ENCODE measurements at regions not wholly inside any gene's neighbourhood (a gene's known extent, or its start where the extent isn't known, plus 50 kb on each side); places are given as distances from the start of the nearest gene placed in this dataset.

DNA sequence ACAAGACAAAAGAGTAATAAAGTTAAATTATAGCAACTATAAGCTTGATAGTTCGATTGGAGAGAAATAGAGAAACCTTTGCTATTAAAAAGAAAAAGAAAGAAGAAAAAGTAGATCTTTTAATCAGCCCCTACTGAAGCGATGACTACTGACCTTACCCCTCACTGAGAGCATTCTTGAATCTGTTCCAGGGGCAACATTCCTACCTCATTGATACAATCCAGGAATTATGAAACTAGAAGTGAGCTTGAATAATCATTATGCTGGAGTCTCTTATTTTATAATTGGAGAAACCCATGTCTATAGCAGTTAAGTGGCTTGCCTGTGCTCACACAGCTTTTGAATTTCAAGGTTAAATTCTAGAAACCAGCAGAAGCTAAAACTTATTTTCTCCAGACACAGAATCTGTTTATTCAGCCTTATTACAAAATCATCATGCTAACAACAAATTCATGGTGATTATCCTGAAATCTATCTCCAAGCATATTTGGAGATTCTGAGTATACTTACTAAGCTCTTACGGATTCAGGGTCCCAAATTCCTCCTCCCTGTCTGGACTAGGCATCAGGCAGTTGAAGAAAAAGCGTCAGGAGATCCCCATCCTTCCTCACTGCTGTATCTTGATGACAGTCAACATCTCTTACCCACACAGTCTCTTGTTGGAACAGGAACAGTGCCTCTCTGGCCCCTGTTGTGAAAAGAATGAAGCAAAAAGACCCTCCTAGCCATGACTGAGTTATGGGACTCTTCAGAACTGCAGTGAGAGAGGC, 547.6 kb upstream of the WWC1 start:
- no peaks in the 10 kb centered on the region for H3K4me1 ChIP-seq (ENCODE audit: control insufficient read depth, insufficient read depth, low read length)
- H3K27me3 ChIP-seq (ENCODE audit: control insufficient read depth, insufficient read depth, low read length), result no peaks in the 10 kb centered on the region
- no peak overlapping the region for H3K9ac ChIP-seq (ENCODE audit: low read length)
- H3K27ac ChIP-seq (ENCODE audit: low read depth, low read length), result no peak overlapping the region
- no peaks in the 10 kb centered on the region for H3K36me3 ChIP-seq (ENCODE audit: control insufficient read depth, insufficient read depth, low read length)
- H3K4me3 ChIP-seq (ENCODE audit: low read length), result no peak overlapping the region

DNA sequence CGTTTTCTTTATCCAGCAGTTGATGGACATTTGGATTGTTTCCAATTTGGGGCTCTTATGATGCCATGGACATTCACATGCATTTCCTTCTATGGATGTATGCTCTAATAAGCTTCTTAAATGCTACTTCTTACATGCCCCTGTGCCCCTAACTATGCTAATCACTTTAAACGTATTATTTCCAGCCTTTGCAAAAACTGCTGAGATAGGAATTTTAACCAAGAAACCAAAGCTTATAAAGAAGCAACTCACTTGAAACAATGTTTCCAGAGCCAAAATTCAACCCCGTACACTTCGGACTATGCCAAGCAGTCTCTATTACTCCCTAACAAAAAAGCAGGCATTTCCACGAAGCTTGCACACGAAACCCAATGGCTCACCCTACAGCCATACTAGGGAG, 545.6 kb upstream of the WWC1 start:
- Histone ChIP-seq H3K4me1 (ENCODE audit: control insufficient read depth, insufficient read depth, low read length) (no peaks in the 10 kb centered on the region), H3K4me3 (ENCODE audit: low read length) (no peak overlapping the region), H3K27me3 (ENCODE audit: control insufficient read depth, insufficient read depth, low read length) (no peaks in the 10 kb centered on the region)

DNA sequence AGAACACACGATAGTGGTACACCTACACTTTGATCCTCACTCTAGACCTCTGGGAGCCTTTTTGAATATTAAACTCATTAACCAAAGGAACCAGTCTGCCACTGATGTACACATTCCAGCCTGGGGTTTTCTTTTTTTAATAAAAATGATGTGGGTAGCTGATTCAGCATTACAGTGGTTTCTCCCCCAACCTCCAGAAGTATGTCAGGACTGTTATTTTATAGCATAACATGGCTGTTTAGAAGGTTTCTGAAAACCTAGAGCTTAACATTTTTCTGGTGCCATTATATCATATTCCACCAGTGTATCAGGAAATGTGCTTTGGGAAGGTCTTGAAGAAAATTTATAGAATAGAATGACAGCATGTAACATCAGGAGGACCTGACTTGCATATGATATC, 540.9 kb upstream of the WWC1 start:
- H3K9ac ChIP-seq (ENCODE audit: low read length), result no peak overlapping the region
- no peaks in the 10 kb centered on the region for H3K27me3 ChIP-seq (ENCODE audit: control insufficient read depth, insufficient read depth, low read length)

More for the DNA sequence above, 545.6 kb upstream of the WWC1 start:
- H3K9ac ChIP-seq (ENCODE audit: low read length), result no peak overlapping the region
- no peaks in the 10 kb centered on the region for H3K36me3 ChIP-seq (ENCODE audit: control insufficient read depth, insufficient read depth, low read length)
- no peak overlapping the region for H3K27ac ChIP-seq (ENCODE audit: low read depth, low read length)

DNA sequence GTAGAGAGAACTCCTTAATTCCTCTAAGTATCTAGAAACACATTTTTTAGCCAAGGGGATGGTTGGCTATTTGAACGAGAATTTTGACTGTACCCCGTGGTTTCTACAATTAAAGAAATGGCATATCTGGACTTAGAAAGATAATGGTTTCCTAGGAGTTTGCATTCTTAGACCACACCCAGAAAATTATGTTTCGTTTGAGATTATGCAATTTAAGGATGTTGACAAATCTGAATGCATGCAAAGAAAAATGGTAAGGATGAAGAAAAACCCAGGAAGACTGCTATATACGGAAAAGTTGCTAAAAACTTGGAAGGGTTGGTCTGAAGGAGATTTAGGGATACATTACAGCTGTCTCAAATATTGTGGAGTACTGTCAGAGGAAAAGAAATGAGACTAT, 538.5 kb upstream of the WWC1 start:
- H3K4me1 ChIP-seq (ENCODE audit: control insufficient read depth, insufficient read depth, low read length), result no peaks in the 10 kb centered on the region
- no peaks in the 10 kb centered on the region for H3K36me3 ChIP-seq (ENCODE audit: control insufficient read depth, insufficient read depth, low read length)
- no peak overlapping the region for H3K9ac ChIP-seq (ENCODE audit: low read length)
- H3K4me3 ChIP-seq (ENCODE audit: low read length), result no peak overlapping the region
- H3K27ac ChIP-seq (ENCODE audit: low read depth, low read length), result no peak overlapping the region
- no peaks in the 10 kb centered on the region for H3K27me3 ChIP-seq (ENCODE audit: control insufficient read depth, insufficient read depth, low read length)

More for the DNA sequence above, 540.9 kb upstream of the WWC1 start:
- no peaks in the 10 kb centered on the region for H3K4me1 ChIP-seq (ENCODE audit: control insufficient read depth, insufficient read depth, low read length)
- H3K27ac ChIP-seq (ENCODE audit: low read depth, low read length), result no peak overlapping the region
- H3K36me3 ChIP-seq (ENCODE audit: control insufficient read depth, insufficient read depth, low read length), result no peaks in the 10 kb centered on the region
- no peak overlapping the region for H3K4me3 ChIP-seq (ENCODE audit: low read length)

DNA sequence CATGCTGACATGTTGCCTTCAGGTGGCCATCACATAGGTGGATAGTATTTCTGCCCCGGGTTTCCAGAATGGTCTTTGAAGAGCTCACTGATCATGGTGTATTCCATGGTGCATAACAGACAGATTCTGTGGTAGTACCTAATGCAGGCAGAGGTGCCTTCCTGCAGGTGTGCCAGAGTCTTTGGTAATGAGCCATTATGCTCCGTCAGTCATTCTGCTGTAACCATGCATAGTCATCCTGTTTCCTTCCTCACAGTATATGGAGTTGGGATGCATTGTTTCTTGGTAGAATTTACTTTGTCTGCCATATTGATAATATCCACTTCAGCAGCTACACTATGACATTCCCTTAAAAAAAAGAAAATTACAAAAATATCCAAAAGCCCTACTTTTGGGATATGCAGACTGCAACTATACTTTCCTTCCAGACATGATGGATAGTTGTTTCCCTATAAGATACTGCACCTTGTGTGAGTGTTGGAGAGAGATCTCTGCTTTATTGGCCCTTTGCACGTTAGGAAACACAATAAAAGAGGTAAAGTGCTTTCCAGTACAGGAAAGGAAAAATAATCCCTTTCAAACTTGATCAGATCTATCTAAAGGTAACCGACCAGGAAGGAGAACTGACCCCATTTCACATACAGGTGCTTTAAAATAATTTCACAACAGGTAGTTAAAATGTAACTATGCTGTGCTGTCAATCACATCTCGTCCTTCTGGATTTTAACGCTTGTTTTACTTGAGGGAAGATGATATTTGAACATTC, 537.5 kb upstream of the WWC1 start:
- Histone ChIP-seq H3K9ac (ENCODE audit: low read length) (no peak overlapping the region), H3K4me3 (ENCODE audit: low read length) (no peak overlapping the region), H3K4me1 (ENCODE audit: control insufficient read depth, insufficient read depth, low read length) (no peaks in the 10 kb centered on the region), H3K27ac (ENCODE audit: low read depth, low read length) (no peak overlapping the region), H3K36me3 (ENCODE audit: control insufficient read depth, insufficient read depth, low read length) (no peaks in the 10 kb centered on the region), H3K27me3 (ENCODE audit: control insufficient read depth, insufficient read depth, low read length) (no peaks in the 10 kb centered on the region)

DNA sequence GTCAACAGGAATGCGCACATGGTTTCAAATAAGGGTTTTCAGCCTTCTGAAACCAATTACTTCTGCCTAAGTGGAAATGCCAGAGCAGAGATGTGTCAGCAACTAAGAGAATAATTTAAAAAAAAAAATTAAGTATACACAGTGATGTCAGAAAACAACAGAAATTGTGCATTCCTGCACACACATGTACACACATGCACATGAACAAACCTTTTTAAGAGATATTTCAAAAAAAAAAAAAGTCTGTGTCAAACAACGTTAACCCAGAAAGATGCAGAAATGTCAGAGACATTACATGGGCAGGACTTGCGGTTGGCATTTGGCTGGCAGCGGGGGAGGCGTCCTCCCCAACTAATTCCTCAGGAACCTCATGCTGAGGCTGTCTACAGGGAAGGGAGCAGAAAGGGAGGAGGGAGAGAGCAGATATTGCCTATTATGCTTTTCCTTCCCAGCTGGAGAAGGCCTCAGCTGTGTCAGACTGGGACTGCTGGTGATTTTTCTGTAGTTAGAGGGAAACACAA, 536.9 kb upstream of the WWC1 start:
- Histone ChIP-seq H3K27ac (ENCODE audit: low read depth, low read length) (no peak overlapping the region), H3K9ac (ENCODE audit: low read length) (no peak overlapping the region), H3K4me3 (ENCODE audit: low read length) (no peak overlapping the region), H3K36me3 (ENCODE audit: control insufficient read depth, insufficient read depth, low read length) (no peaks in the 10 kb centered on the region), H3K4me1 (ENCODE audit: control insufficient read depth, insufficient read depth, low read length) (no peaks in the 10 kb centered on the region), H3K27me3 (ENCODE audit: control insufficient read depth, insufficient read depth, low read length) (no peaks in the 10 kb centered on the region)

DNA sequence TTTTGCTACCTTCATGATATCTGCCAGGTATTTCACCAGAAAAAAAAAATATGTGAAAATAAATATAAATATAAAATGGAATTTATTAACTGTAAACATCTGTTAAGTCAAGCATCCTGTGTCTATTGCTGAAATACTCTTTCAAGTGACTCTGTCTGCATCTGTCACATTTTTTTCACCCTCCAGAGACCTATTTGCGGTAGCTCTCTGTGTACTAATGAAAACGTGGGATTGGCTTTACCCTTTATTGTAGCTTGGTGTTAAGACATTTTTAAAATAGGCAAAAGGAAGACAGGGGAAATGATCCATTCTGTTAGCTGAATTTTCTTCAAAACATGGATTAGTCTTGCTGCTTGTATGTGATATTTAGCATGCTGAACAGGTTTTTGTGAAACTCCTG, 536.0 kb upstream of the WWC1 start:
- H3K9ac ChIP-seq (ENCODE audit: low read length), result no peak overlapping the region
- H3K27ac ChIP-seq (ENCODE audit: low read depth, low read length), result no peak overlapping the region
- H3K4me1 ChIP-seq (ENCODE audit: control insufficient read depth, insufficient read depth, low read length), result no peaks in the 10 kb centered on the region
- H3K36me3 ChIP-seq (ENCODE audit: control insufficient read depth, insufficient read depth, low read length), result no peaks in the 10 kb centered on the region
- H3K27me3 ChIP-seq (ENCODE audit: control insufficient read depth, insufficient read depth, low read length), result no peaks in the 10 kb centered on the region
- no peak overlapping the region for H3K4me3 ChIP-seq (ENCODE audit: low read length)

DNA sequence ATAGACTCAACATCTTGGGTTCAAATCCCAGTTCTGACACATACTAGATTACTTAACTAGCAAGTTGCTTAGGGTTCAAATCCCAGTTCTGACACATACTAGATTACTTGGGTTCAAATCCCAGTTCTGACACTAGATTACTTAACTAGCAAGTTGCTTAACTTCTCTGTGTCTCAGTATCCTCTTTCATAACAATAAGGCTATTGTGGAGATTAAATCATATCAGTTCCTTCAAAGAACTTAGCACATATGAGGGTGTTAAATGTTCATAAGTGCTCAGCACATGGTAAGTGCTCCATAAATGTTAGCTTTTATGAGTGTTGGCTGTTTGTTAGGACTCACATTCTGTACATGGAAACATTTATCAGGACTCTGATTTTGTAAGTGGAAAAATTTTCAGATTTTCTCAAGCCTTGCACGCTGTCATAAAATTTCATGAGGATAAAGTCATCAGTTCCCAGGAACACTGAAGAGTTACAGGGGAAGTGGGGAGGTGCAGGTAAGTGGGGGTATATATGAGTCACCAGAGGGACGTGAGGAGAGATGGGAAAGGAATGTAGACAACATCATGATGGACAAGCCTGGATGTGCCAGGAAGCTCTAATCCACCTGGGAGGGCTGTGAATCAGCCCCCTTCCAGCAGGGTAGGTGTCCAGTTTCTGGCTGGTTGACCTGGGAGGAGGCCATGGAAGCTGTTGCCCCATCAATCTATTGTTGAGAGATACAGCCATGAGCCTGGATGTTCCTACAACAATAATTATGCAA, 532.2 kb upstream of the WWC1 start:
- no peak overlapping the region for H3K4me3 ChIP-seq (ENCODE audit: low read length)
- H3K27me3 ChIP-seq (ENCODE audit: control insufficient read depth, insufficient read depth, low read length), result no peaks in the 10 kb centered on the region
- H3K27ac ChIP-seq (ENCODE audit: low read depth, low read length), result no peak overlapping the region
- H3K4me1 ChIP-seq (ENCODE audit: control insufficient read depth, insufficient read depth, low read length), result no peaks in the 10 kb centered on the region
- no peak overlapping the region for H3K9ac ChIP-seq (ENCODE audit: low read length)
- H3K36me3 ChIP-seq (ENCODE audit: control insufficient read depth, insufficient read depth, low read length), result no peaks in the 10 kb centered on the region

DNA sequence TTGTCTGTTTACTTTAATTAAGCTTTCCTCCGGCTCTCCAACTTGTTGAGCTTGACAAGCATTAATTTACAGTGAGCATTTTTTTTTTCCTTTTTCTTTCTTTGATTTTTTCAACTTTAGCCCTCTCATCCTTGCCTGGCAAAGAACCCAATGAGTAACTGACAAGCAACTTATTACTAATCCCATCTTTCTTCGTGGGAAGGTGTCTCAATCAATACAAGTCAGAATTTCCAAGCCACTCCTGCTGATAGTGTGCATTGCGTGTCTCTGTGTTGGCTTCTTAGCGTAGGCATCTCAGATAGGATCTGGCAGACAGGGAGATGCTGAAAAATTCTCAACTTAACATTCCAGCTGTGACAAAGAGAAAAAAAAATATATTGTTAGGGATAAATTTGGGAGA, 527.7 kb upstream of the WWC1 start:
- no peaks in the 10 kb centered on the region for H3K4me1 ChIP-seq (ENCODE audit: control insufficient read depth, insufficient read depth, low read length)
- H3K4me3 ChIP-seq (ENCODE audit: low read length), result no peak overlapping the region
- H3K27me3 ChIP-seq (ENCODE audit: control insufficient read depth, insufficient read depth, low read length), result no peaks in the 10 kb centered on the region
- H3K9ac ChIP-seq (ENCODE audit: low read length), result no peak overlapping the region
- no peaks in the 10 kb centered on the region for H3K36me3 ChIP-seq (ENCODE audit: control insufficient read depth, insufficient read depth, low read length)
- no peak overlapping the region for H3K27ac ChIP-seq (ENCODE audit: low read depth, low read length)

DNA sequence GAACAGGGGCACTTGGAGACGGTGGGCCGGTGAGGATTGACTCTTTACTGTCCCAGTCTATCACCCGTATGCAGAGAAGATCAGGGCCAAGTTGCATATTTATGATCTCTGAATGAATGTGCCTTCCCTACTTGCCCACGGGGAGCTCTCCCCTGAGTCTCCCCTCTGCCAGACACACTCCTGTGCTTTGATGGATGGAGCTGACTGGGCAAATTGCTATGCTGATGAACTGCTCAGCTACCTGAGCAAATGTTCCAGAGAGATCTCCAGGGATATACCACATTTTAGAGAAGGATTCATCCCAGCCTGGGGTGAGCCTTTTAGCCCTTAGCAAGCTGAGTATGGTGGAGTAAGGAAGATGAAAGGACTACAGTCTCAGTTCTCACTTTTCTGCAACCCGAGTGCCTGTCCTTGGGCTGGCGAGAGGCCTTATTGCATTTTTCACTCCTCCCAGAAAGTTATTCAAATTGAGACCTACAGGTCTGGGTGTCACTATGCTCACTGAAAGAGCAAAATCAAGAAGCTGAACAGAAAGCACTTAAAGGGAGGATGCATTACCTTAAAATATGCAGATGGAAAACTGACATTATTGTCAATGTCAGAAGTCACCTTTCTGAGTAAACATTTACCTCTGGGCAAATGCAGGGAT, 526.7 kb upstream of the WWC1 start:
- Histone ChIP-seq H3K4me1 (ENCODE audit: control insufficient read depth, insufficient read depth, low read length) (no peaks in the 10 kb centered on the region), H3K9ac (ENCODE audit: low read length) (no peak overlapping the region), H3K36me3 (ENCODE audit: control insufficient read depth, insufficient read depth, low read length) (no peaks in the 10 kb centered on the region), H3K4me3 (ENCODE audit: low read length) (no peak overlapping the region), H3K27ac (ENCODE audit: low read depth, low read length) (no peak overlapping the region), H3K27me3 (ENCODE audit: control insufficient read depth, insufficient read depth, low read length) (no peaks in the 10 kb centered on the region)

DNA sequence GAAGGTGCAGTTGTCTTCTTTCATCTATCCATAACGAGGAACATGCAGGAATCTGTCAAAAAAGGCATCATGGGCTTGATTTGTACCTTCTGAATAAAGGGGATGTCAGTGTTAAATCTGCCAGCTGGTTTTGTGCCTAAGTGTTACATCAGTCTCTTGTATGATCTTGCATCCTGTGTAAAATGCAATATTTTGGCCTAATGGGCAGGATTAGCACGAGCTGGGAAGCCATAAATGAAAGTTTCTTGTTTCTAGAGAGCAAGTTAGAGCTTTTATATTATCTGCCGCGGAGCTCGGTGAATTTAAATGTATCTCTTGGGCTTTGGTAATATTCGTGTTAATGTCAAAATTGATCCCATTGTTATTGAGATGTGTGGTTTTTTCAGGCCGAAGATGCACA, 526.1 kb upstream of the WWC1 start:
- Histone ChIP-seq H3K36me3 (ENCODE audit: control insufficient read depth, insufficient read depth, low read length) (no peaks in the 10 kb centered on the region), H3K4me1 (ENCODE audit: control insufficient read depth, insufficient read depth, low read length) (no peaks in the 10 kb centered on the region)

DNA sequence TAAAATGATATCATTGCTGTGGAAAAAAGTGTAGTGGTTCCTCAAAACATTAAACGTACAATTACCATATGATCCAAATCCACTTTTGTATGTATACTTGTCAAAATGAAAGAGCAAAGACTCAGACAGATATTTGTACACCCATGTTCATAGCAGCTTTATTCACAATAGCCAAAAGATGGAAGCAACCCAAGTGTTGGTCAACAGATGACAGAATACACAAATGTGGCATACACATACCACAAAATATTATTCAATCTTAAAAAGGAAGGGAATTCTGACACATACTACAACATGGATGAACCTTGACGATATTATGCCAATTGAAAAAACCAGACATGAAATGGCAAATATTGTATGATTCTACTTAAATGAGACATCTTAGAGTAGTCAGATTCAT, 524.5 kb upstream of the WWC1 start:
- H3K27ac ChIP-seq (ENCODE audit: low read depth, low read length), result no peak overlapping the region
- H3K4me3 ChIP-seq (ENCODE audit: low read length), result no peak overlapping the region
- no peaks in the 10 kb centered on the region for H3K36me3 ChIP-seq (ENCODE audit: control insufficient read depth, insufficient read depth, low read length)
- H3K4me1 ChIP-seq (ENCODE audit: control insufficient read depth, insufficient read depth, low read length), result no peaks in the 10 kb centered on the region
- no peaks in the 10 kb centered on the region for H3K27me3 ChIP-seq (ENCODE audit: control insufficient read depth, insufficient read depth, low read length)
- H3K9ac ChIP-seq (ENCODE audit: low read length), result no peak overlapping the region

More for the DNA sequence above, 526.1 kb upstream of the WWC1 start:
- no peak overlapping the region for H3K9ac ChIP-seq (ENCODE audit: low read length)
- no peaks in the 10 kb centered on the region for H3K27me3 ChIP-seq (ENCODE audit: control insufficient read depth, insufficient read depth, low read length)
- no peak overlapping the region for H3K4me3 ChIP-seq (ENCODE audit: low read length)
- H3K27ac ChIP-seq (ENCODE audit: low read depth, low read length), result no peak overlapping the region

All from rectal smooth muscle tissue (tissue), 1 donor.